Astrocyte of the spinal cord (primary cell): ENCODE measurements at regions not wholly inside any gene's neighbourhood (a gene's known extent, or its start where the extent isn't known, plus 50 kb on each side); places are given as distances from the start of the nearest gene placed in this dataset.

Experiments used
- DNase-seq: peaks from one replicate; pipeline ENCODE4 v3.0.0; 2011; ENCODE audit warnings: low read depth, low spot score
- H3K4me3 ChIP-seq: 2 replicates; pipeline ENCODE4 v1.5.1; 2011; ENCODE audit warnings: low read depth, mild to moderate bottlenecking, low read length, moderate library complexity
- CTCF ChIP-seq: IDR thresholded peaks from 2 replicates; pipeline ENCODE4 v1.5.1; 2012; ENCODE audit warnings: low read depth, mild to moderate bottlenecking, low read length, inconsistent platforms
- in situ Hi-C: cut with HindIII; loops from 2 replicates; pipeline ENCODE4 v1.10.0; 2017; ENCODE audit warnings: low sequenced_read_pairs

- DNase-seq = peak; percentile 54
- TF ChIP-seq CTCF = no peak
- in situ Hi-C loops = no loop called here
- no peak overlapping the region for H3K4me3 ChIP-seq
Observed at GRCh38 chr5:42974536-42974935, 65.6 kb downstream of the ANXA2R start.

- peak; percentile 20 for TF ChIP-seq CTCF
- no peak overlapping the region for H3K4me3 ChIP-seq
- no peak for DNase-seq
- in situ Hi-C loops = no loop called here
Observed at GRCh38 chr5:42970636-42971559, 69.2 kb downstream of the ANXA2R start.

- DNase-seq = no peak
- in situ Hi-C loops = no loop called here
- no peak for TF ChIP-seq CTCF
- H3K4me3 ChIP-seq = no peak overlapping the region
Observed at GRCh38 chr5:42965934-42966333, 74.2 kb downstream of the ANXA2R start.

- no peak for DNase-seq
- TF ChIP-seq CTCF = no peak
- no peak overlapping the region for H3K4me3 ChIP-seq
- in situ Hi-C loops = no loop called here
Observed at GRCh38 chr5:42963412-42963811, 76.7 kb downstream of the ANXA2R start.

GRCh38 chr5:42962124-42962523 lies 78.0 kb downstream of the ANXA2R start:
- in situ Hi-C loops = no loop called here
- DNase-seq = no peak
- no peak for TF ChIP-seq CTCF
- H3K4me3 ChIP-seq = no peak overlapping the region

GRCh38 chr5:42960506-42960905 lies 79.6 kb downstream of the ANXA2R start:
- H3K4me3 ChIP-seq = no peak overlapping the region
- no peak for DNase-seq
- in situ Hi-C loops = no loop called here
- no peak for TF ChIP-seq CTCF
